Hepatic stellate cell (primary cell): ENCODE measurements at regions not wholly inside any gene's neighbourhood (a gene's known extent, or its start where the extent isn't known, plus 50 kb on each side); places are given as distances from the start of the nearest gene placed in this dataset.

Experiments used
- DNase-seq: peaks from one replicate; pipeline ENCODE4 v3.0.0; 2011; ENCODE audit warnings: low spot score

DNA sequence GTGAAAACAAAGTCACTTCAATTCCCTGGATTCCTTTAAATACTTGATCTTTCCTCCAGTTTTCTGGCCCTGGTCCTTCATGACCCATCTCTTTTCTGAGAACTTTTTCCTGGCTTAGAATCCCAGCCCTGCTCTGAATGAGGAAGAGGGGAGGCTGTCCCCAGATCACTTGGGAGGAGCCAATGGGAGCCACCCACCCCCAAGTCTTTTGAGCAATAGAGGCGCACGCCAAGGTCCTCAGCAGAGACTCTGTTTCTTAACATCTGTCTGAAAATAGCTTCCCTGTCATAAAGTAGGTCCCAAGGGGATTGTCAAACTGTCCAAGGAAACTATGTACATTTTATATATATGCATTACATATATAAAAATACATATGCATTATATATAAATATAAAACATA is 126.8 kb downstream of the ADRA2A start:
- no peak for DNase-seq

DNA sequence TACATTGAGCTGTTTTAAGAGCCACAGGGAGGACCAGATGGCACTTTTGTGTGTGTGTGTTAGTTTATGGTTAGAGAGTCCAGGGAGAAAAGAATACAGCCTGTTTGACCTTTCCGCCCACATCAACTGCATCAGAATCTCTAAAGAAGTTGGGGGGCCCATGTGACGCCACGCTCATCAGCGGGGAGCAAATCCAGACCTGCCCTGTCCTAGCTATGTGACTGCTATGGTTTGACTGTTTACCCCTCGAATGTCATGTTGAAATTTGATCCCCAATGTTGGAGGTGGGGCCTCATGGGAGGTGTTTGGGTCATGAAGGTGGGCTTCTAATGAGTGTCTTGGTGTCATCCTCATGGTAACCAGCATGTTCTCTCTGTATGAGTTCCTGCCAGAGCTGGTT is 128.0 kb downstream of the ADRA2A start:
- DNase-seq: no peak

DNA sequence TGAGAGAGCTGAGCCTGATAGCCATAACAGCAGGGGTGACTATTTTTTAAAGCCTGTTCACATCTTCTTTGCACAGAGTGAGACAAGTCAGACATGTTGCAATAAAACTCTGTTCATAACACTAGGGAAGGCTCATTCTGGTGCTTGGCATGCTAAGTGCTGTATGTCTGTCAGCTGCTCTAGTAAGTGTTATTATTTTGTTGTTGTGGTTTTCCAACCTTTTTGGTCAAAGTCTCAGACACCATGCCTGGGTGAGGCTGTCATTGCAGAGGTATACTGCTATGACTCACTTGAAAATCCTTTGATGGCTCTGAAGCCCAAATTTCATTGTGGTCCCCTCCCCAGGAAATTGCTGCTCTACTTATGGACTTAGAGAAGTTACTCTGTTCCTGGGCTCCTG is 129.7 kb downstream of the ADRA2A start:
- no peak for DNase-seq

DNA sequence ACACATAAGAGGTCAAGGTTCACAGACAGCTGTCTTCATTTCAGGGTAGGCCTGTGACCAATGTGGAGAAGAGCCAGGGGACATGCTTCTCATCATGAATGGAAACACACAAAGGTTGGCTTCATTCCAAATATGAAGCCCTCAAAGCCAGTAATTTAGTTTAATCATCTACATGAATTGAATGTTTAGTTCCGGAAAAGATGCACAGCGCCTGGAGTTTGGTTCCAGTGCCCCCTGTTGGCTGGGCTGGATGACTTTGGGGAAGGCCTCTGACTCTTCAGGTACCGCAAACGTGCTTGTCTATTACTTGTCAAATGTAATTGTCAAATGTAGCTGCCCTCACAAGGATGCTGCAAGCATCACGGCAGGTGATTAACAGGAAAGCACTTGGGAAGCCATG is 130.7 kb downstream of the ADRA2A start:
- DNase-seq: no peak

DNA sequence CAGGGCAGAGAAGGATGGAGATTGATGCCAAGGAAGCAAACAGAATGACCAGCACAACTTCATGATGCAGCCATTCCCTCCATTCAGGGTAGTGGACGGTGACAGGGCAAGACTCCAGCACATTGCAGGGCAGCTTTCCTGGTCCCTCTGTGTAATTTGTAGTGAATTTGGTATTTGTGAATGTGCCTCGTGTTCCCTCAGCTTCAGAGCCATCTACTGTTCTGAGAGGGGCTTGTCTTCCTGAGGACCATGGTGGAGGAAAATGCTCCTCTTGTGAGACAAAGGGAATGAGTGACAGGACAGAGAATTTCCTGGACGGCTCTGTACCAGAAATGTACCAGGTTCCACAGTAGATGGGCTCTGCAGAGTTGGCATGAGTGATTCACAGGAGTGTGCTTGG is 132.1 kb downstream of the ADRA2A start:
- no peak for DNase-seq

DNA sequence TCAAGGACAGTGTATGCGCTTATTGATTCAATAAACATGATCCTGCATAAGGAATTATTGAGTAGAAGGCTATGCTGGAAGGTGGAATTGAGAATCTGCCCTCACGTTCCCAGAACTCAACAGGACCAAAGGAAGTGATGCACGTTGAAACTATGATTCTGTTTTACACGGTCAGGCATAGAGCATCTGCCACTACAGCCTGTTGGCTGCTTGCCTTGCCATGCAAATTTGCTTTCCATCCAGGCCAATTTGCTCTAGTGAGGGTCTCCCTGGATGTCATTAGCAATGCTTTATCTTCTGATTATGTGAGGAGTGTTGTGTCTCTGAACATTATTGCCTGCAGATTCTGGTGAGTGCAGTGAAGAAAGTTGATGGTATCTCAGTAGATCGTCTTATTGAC is 132.9 kb downstream of the ADRA2A start:
- DNase-seq: no peak

DNA sequence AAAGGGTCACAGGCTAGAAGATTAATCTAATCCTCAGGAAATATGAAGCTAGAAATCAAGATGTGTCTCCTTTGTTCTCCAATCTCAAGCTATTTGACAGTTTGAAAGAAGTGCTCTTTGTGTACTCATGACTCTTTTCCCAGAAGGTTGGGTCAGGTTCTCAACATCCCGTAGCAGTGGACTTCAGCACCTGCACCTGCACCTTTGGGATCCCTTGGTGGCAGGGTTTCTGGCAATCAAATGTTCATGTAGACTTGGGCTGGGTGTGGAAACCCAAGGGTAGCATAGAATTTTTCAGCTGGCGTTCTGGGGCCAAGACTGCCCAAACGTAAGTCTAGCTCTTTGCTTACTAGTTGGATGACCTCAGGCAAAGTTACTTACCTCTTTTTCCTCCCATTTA is 134.4 kb downstream of the ADRA2A start:
- DNase-seq: no peak

DNA sequence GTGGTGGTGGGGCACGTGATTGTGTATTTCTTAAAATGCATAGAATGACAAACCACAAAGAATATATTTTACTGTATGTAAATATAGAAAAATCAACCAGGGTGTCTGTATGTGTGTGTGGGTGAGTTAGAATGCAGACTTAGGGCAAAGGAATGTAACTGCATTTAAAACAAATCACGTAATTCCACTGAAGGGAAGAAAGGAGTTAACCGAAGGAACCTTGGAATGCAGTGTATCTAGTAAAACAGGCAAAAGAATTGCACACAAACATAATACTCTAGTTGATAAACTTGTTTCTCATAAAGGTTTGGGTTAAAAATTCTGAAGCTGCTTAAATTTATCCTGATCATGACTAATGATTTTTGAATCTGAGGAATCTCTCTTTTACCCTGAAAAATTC is 134.9 kb downstream of the ADRA2A start:
- peak; percentile 32 for DNase-seq

DNA sequence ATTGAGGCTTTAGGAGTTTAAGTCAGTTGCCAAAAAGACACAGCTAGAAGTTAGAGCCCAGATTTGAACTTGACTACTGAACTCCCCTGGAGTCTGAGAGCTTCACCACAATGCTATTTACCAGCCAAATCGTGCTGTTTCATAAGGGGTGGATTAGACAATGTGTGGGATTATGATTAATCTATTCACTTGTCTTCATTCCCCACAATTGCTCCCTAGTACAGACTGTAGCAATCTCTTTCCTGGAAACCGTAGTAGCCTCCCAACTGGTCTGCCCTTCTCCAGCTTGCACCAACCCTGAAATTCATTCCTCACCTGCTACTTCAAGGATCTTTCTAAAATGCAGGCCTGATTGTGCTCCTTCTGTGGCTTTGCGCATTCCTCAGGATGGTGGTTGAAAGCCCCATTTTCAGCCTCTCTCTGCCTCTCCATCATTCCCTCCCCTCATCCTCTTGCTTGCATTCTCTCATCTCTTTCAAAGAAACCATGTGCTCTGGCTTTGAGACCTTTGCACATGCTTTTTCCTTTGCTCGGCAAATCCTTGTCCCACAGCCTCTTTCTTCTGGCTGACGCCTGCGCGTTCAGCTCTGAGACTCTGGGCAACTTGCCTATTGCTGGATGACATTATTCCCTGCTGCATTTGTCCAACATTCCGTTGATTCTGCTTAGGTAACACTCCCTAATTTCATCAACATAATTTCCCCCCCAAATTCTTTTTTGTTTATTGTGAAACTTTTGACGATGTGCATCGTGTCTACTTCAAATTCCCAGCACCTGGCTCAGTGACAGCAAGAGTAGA is 145.1 kb downstream of the ADRA2A start:
- DNase-seq: no peak

DNA sequence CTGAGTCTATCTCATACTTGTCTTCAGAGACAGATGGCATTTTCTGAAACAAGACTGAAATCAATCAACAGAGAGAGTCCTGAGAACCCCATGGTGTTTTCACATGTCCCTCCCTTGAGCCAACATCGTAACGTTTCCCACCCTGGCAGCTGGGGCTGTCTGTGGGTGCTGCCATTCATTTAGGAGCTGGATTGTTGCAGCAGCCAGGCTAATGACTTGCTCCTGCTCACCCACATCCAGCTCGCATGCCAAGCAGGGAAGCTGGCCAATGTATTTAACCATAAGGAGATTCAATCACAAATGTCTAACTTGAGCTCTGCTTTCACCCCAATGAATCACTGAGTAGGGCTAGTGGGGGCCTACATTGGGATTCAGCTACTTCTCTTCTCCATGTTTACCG is 146.1 kb downstream of the ADRA2A start:
- no peak for DNase-seq

DNA sequence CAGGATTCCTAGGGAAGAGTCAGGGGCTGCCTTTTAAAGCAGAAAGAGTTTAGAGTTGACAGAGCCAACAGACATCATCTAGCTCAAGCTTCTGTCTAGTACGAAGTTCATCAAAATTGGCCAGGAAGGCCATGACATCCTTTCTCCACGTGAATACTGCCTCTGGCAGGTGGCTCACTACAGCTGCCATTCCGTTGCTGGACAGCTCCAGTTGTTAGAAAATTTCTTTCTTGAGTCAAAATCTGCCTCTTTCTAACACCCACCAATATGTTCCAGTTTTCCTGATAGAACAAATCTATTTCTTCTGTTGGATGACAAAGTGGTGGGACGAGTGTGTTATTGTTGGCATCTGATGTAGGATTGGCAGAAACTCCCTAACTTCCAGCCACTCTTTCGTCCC is 154.9 kb downstream of the ADRA2A start:
- DNase-seq: no peak

DNA sequence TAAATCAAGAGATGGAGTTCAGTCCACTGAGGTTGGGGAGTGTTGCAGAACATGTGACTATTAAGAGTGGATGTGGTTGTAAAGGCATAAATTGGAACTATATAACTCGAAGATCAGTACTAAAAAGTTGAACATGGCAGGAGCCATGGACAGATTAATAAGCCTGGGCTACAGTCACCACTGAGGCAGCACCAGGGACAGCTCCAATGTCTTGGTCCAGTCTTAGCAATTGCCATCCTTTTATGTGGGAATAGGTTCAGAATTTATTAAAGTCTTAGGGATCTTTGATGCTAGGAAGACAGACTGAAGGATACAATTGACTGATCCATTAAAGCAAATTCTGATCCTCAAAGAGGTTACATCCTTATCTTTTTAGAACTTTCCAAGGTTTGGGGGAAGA is 156.6 kb downstream of the ADRA2A start:
- no peak for DNase-seq

DNA sequence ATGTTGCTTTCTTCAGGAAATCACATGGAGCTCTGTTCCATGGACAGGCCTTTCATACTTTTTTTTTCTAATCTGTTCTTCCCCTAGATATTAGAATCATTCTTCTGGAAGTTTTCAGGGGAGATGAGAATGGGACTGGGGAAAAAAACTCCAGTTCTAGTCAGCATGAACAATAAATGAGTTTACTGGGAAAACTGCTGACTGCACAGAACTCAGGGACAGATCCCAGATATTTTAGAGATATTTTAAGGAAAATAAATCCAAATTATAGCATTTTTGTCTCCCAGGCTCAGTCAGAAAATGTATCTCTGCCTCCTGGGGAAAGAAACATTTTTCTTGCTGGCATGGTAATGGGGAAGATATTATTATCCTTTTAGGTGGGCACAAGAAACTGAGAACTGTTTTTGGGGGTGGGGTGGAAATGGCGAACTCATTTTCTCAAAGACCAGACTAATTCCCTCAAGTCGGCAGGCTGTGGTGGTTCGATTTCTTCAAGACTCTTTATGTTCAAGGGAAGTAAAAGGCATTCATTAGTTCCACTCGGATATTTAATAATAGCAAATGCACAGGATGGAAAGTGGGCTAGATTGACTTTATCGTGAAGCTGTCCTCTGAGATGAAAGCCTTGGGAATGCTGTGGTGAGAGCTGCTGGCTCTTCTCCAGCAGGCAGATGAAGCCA is 157.5 kb downstream of the ADRA2A start:
- DNase-seq: no peak

DNA sequence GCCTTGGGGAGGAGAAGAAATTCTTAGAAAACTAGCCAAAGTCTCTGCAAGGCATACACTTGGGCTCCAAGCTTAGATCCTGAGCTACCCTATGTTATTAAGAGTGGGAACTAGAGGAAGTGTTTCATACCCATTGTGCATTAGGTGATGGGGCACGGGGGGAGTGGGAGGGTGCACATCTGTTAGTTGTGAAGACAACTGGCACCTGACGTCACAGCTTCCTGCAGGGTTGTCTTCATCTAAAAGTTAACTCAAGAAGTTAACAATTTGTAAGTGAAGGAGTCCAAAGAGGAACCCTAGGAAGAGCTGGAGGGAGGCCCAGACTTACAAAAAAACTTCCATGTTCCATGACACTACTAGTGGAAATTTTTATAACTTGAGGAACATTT is 158.1 kb downstream of the ADRA2A start:
- no peak for DNase-seq

DNA sequence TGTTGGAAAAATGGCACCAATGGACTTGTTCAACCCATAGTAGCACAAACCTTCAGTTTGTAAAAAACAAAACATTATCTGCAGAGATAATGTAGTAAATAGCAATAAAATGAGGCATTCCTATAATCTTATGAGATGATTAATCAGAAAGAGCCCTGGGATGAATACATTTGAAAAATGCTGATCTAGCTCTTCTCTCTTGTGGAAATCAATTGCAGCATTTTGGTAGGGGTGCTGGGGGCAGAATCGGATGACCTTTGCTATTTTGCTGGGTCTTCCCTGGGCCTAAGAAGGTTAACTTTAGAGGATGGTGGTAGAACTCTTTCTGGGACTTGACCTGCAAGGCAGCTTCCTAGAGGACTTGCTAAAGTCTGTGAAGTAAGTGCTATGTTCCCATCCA is 163.5 kb downstream of the ADRA2A start:
- no peak for DNase-seq

DNA sequence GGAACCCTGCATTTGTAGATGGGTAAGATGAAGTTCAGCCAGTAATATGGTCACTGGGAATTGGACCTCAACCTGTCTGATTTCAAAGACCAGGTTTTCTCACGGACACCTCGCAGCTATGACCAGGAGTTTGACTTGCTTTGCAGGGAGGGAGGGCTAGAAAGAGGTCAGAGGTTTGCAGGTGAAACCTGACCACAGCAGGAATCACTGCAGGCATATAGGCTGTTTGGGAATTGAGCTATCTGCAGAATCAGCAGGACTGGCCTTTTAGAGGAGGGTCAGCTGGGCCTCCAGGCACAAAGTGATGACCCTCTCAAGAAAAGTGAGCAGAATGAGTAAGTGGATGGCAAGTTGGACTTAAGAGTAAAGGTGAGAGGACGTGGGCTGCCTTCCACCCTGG is 166.3 kb downstream of the ADRA2A start:
- no peak for DNase-seq

DNA sequence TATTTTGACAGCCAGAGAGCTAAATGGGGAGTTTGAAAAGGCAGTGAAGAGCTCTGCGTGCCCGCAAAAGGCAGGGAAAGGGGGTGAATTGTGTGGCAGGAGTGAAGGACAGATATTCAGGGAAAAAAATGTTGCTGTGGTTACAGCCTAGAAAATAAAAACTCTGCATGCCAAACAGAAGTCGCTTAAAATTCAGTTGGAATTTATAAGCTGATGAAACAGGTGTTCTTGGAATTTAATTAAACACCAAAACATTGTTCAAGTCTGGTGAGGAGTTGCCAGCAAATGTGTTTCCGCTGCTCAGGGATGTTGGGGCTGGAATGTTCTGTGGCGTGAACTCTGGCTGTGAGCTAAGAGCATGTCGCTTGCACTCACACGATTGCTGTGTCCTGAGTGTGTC is 169.3 kb downstream of the ADRA2A start:
- no peak for DNase-seq

DNA sequence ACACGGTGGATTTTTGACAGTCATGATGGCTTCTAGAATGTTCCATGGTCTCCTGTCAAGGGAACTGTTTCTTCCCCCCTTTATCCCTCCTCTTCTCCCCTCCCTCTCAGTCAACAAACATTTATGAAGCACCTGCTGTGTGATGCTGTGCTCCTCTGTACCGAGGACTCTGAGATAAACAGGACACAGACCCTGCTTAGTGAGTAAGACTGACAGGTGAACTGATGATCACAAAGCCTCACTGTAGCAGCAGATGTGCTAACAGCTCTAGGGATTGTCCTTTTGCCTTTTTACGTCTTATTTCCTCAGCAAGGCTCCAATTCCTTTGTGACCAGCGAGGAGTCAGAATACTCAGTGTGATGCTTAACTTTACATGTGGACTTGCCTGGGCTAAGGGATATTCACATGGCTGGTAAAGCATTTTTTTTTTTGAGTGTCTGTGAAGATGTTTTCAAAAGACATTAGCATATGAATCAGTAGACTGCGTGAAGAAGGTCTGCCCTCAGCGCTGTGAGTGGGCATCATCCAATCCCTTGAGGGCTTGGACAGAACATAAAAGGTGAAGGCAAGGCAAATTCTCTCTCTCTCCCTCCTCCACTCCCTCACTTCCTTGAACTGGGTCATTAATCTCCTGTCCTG is 170.1 kb downstream of the ADRA2A start:
- no peak for DNase-seq

DNA sequence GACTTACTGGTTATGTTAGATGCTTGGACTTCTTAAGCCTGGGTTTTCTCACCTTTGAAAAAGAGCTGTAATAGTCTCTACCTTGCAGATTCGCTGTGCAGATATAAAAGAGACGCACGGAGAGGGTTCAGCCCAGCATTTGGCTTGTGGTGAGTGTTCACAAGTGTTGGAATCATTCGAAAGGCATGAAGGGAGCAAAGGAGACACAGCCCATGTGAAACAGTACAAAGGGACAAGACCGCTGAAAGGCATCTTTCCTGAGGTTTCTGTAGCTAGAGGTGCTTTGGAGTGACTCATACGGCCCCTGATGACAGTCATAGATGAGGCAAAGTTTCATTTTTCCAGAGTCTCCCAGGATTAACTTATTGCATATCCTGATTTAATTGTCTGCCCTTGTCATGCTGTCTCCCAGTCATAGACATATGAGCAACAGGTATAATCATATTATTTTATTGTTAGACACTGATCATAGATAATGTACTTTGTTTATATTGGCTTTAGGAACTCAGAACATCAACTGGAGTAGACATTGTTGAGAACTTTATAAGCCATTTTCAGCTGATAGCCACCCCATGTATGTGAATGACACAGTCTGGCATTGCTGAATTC is 171.1 kb downstream of the ADRA2A start:
- no peak for DNase-seq

DNA sequence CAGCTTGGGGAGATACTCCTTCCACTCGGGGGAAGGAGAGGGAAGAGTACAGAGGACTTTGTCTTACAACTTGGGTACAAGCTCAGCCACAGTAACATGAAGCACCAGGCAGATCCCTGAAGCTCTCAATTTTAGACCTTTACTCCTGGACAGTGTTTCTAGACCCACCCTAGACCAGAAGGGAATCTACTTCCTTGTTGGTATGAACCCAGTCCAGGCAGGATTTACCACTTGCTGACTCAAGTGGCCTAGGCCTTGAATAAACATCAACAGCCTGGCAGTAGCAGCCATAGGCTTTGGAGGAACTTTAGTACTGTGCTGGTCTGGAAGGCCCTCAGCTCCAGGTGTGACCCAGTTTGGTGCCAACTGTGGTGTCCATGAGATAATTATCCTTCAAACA is 173.1 kb downstream of the ADRA2A start:
- DNase-seq: no peak

DNA sequence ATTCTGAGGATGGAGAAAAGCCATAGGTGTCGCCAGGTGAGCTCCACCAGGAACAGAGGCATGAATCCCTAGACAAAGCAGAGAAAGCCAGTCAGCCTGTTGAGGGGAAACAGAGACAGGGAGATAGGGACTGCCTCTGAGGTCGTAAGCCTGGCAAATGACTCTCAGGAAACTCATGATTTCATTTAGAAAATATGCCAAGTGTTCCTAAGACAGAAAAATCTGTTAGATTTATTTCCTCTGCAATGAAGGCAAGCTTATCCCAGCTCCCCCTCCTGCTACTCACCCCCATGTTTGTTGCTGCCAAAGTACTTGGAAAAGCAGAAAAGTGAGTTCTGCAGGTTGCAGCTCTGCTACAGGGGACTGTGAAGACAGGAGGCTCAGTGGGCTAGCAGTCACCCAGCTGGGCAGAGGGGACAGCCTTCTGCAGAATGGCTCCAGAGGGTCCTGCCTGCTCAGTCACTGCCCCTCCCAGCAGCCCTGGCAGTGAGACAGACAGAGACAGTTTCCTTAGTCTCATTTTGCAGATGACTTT is 184.3 kb downstream of the ADRA2A start:
- DNase-seq: no peak

DNA sequence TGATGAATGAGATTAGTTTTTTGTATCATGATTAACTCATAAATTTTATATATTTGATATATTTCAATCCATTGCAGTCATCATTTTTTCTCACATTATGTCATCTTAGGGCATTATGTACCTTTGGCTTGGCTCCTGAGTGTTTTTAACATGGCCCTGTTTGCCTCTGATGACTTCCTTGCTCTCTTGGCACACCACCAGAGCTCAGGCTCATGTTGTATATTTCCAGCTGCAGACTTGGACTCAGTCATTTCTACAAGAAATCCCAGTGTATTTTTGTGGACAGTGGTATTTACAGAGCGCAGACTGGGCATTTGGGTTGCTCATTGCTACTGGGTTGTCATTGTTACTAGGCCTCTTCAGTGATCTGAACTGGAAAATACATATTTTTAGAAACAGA is 188.5 kb downstream of the ADRA2A start:
- no peak for DNase-seq

DNA sequence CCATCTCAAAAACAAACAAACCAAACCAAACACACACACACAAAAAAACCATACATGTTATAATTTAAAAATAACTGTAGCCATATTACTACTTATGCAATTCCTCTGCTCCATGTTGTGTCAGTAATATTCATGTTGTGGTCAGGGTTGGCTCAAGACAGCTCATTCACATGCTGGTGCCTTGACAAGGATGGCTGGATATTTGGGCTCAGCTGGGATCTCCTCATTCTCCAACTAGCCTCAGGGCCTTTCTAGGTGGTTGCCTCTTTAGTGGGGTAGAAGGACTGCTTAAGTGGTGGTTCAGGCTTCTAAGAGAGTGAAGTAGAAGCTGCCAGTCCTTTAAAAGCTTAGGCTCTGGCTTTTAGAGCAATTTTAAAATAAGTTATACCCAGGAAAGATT is 189.3 kb downstream of the ADRA2A start:
- no peak for DNase-seq
